PC-3 (cell line): ENCODE measurements at regions not wholly inside any gene's neighbourhood (a gene's known extent, or its start where the extent isn't known, plus 50 kb on each side); places are given as distances from the start of the nearest gene placed in this dataset.

Experiments used
- ATAC-seq: fragments of 200-7000 bp; cut with Tn5 transposase; 2 replicates; pipeline ENCODE4 v1.9.1; 2020; ENCODE audit warnings: mild to moderate bottlenecking, moderate library complexity
- BruUV-seq: library from RNA; stranded (reverse); fragments of 400-500 nt; replicated peaks from 2 replicates; lab custom pipeline; 2021; lab: Mats Ljungman, UMichigan
- CTCF ChIA-PET: fragments of 300-600 bp; sonication (Branson Sonifier 250); formaldehyde crosslinking; loops from one replicate; lab custom pipeline; 2022; ENCODE audit warnings: antibody characterized with exemption; lab: Charles Lee
- POLR2A ChIA-PET: fragments of 300-600 bp; sonication (Branson Sonifier 250); formaldehyde crosslinking; loops from one replicate; lab custom pipeline; 2022; ENCODE audit warnings: antibody characterized with exemption; ENCODE audit not compliant: unreplicated experiment; lab: Charles Lee
- DNase-seq: peaks from one replicate; pipeline ENCODE4 v3.0.0-alpha.2; 2015
- H2AFZ ChIP-seq: fragments of 300-600 bp; sonication (generic); 2 replicates; pipeline ENCODE4 v1.6.0; 2016; ENCODE audit warnings: antibody characterized with exemption, low read length
- H3F3A ChIP-seq: fragments of 300-600 bp; sonication (generic); one replicate; pipeline ENCODE4 v1.6.0; 2017; ENCODE audit warnings: antibody characterized with exemption, low read length, control low read depth, mild to moderate bottlenecking; ENCODE audit not compliant: unreplicated experiment
- H3K27ac ChIP-seq: fragments of 300-600 bp; sonication (generic); 2 replicates; pipeline ENCODE4 v1.5.1; 2016; ENCODE audit warnings: mild to moderate bottlenecking, low read length
- H3K27me3 ChIP-seq: fragments of 300-600 bp; sonication (generic); 2 replicates; pipeline ENCODE4 v1.6.1; 2016; ENCODE audit warnings: low read length, mixed read lengths
- H3K36me3 ChIP-seq: fragments of 300-600 bp; sonication (generic); 2 replicates; pipeline ENCODE4 v1.6.1; 2016; ENCODE audit warnings: low read depth, mixed run types, low read length, mixed read lengths
- H3K4me1 ChIP-seq: fragments of 300-600 bp; sonication (generic); 2 replicates; pipeline ENCODE4 v1.5.1; 2016; ENCODE audit warnings: low read length; ENCODE audit not compliant: insufficient read depth
- H3K4me2 ChIP-seq: fragments of 300-600 bp; sonication (generic); 2 replicates; pipeline ENCODE4 v1.6.0; 2016; ENCODE audit warnings: low read length
- H3K4me3 ChIP-seq: fragments of 300-600 bp; sonication (generic); 2 replicates; pipeline ENCODE4 v1.5.1; 2016; ENCODE audit warnings: mild to moderate bottlenecking, low read length, mixed read lengths
- H3K79me2 ChIP-seq: fragments of 300-600 bp; sonication (generic); 2 replicates; pipeline ENCODE4 v1.6.1; 2017; ENCODE audit warnings: low read length, mixed read lengths
- H3K9ac ChIP-seq: fragments of 300-600 bp; sonication (generic); 2 replicates; pipeline ENCODE4 v1.6.0; 2016; ENCODE audit warnings: mild to moderate bottlenecking, low read length
- H3K9me2 ChIP-seq: fragments of 300-600 bp; sonication (generic); replicated peaks from 2 replicates; pipeline ENCODE4 v1.6.1; 2016; ENCODE audit warnings: mixed run types, low read length, mixed read lengths
- H3K9me3 ChIP-seq: fragments of 300-600 bp; sonication (generic); 2 replicates; pipeline ENCODE4 v1.6.1; 2016; ENCODE audit warnings: low read length, mixed read lengths
- H4K20me1 ChIP-seq: fragments of 300-600 bp; sonication (generic); 2 replicates; pipeline ENCODE4 v1.6.1; 2016; ENCODE audit warnings: low read length, mixed read lengths
- EZH2 ChIP-seq: fragments of 300-600 bp; sonication (generic); IDR thresholded peaks from one replicate; pipeline ENCODE4 v1.6.1; 2017; ENCODE audit warnings: antibody characterized with exemption, mild to moderate bottlenecking, low read length; ENCODE audit not compliant: unreplicated experiment
- EZH2phosphoT487 ChIP-seq: fragments of 300-600 bp; sonication (generic); IDR thresholded peaks from 2 replicates; pipeline ENCODE4 v1.6.1; 2018; ENCODE audit warnings: mild to moderate bottlenecking, antibody characterized with exemption, low read length, borderline replicate concordance
- intact Hi-C: fragments of 100-400 bp; cut with micrococcal nuclease; formaldehyde crosslinking; loops from 2 replicates; pipeline ENCODE4 v1.9.0; 2023
- TF ChIP-seq, protein P1 (sequence below): fragments of 300-600 bp; sonication (generic); conservative IDR thresholded peaks from 2 replicates; pipeline ENCODE4 v1.5.1; 2017; ENCODE audit warnings: antibody characterized with exemption, low read depth, mild to moderate bottlenecking, low read length

DNA sequence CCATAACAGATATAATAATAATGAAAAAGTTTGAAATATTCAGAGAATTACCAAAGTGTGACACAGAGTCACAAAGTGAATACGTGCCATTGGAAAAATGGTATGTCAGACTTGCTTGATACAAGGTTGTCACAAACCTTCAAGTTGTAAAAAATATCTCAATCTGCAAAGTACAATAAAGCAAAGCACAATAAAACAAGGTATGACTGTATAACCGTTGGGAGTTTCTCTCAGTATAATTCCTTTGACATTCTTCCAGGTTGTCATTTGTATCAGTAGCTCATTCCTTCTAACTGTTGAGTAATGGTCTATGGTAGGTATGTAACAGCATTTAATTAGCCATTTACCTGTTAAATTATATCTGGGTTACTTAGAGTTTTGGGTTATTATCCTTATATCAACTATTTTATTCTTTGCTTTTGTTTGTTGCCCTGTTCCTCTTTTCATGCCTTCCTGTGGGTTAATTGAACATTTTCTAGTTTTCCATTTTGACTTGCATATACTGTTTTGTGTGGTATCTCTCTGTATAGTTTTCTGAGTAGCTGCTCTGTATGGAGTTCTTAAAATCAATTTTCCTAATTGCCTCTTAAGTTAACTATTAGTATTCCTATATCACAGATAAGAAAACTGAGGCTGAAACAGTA is 112.5 kb downstream of the SUCNR1 start:
- H3K9me2 ChIP-seq, result no peaks in the 10 kb centered on the region
- no peaks in the 10 kb centered on the region for H3K36me3 ChIP-seq
- H3K4me3 ChIP-seq, result no peak overlapping the region
- POLR2A ChIA-PET, result no interaction called here
- CTCF ChIA-PET, result no interaction called here
- no peaks in the 10 kb centered on the region for H3K27me3 ChIP-seq
- H2AFZ ChIP-seq, result no peak overlapping the region
- H3K79me2 ChIP-seq, result no peaks in the 10 kb centered on the region
- H3K4me2 ChIP-seq, result no peak overlapping the region
- H3K4me1 ChIP-seq, result no peaks in the 10 kb centered on the region
- no peaks in the 10 kb centered on the region for H3F3A ChIP-seq
- no TSS peak for BruUV-seq
- no peaks in the 10 kb centered on the region for H3K9me3 ChIP-seq
- no peak overlapping the region for H3K27ac ChIP-seq
- no peak overlapping the region for H3K9ac ChIP-seq
- no peak for ATAC-seq
- no peaks in the 10 kb centered on the region for H4K20me1 ChIP-seq
- intact Hi-C loops, result no loop called here
- DNase-seq, result no peak
- TF ChIP-seq EZH2phosphoT487, result no peak
- no peak for TF ChIP-seq EZH2
- TF ChIP-seq, protein P1, sequence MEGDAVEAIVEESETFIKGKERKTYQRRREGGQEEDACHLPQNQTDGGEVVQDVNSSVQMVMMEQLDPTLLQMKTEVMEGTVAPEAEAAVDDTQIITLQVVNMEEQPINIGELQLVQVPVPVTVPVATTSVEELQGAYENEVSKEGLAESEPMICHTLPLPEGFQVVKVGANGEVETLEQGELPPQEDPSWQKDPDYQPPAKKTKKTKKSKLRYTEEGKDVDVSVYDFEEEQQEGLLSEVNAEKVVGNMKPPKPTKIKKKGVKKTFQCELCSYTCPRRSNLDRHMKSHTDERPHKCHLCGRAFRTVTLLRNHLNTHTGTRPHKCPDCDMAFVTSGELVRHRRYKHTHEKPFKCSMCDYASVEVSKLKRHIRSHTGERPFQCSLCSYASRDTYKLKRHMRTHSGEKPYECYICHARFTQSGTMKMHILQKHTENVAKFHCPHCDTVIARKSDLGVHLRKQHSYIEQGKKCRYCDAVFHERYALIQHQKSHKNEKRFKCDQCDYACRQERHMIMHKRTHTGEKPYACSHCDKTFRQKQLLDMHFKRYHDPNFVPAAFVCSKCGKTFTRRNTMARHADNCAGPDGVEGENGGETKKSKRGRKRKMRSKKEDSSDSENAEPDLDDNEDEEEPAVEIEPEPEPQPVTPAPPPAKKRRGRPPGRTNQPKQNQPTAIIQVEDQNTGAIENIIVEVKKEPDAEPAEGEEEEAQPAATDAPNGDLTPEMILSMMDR, result no peak

DNA sequence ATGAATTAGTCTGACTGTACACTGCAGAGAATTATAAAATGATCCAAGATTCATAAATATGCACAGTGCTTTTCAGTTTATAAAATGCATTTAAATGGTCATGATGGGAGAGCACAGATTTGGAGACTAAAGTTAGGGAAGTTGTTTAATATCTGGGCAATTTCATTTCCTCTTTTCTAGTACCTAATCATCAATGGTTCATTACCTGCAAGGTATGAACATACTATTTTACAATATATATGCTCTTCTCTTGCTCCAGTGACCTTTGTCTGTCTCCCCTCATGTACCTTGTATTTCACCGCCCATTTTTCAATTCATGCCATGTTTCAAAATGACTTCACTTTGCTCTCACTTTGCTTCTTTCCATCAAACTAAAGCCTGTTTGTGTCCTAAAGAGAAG is 114.5 kb downstream of the SUCNR1 start:
- ChIA-PET CTCF (no interaction called here), POLR2A (no interaction called here)
- H2AFZ ChIP-seq, result no peak overlapping the region
- H4K20me1 ChIP-seq, result no peaks in the 10 kb centered on the region
- no TSS peak for BruUV-seq
- H3K27me3 ChIP-seq, result no peaks in the 10 kb centered on the region
- H3K9ac ChIP-seq, result no peak overlapping the region
- H3K4me3 ChIP-seq, result no peak overlapping the region
- DNase-seq, result no peak
- peaks cover under 1% of the 10 kb centered on the region; the same call in 1 of the 2 replicates for H3K9me2 ChIP-seq
- no peaks in the 10 kb centered on the region for H3K36me3 ChIP-seq
- TF ChIP-seq, protein P1, result no peak
- no peak for TF ChIP-seq EZH2phosphoT487
- TF ChIP-seq EZH2, result no peak
- no peak for ATAC-seq
- no peaks in the 10 kb centered on the region for H3K4me1 ChIP-seq
- no peak overlapping the region for H3K4me2 ChIP-seq
- no peaks in the 10 kb centered on the region for H3F3A ChIP-seq
- no peak overlapping the region for H3K27ac ChIP-seq
- no peaks in the 10 kb centered on the region for H3K9me3 ChIP-seq
- no peaks in the 10 kb centered on the region for H3K79me2 ChIP-seq
- intact Hi-C loops, result no loop called here

DNA sequence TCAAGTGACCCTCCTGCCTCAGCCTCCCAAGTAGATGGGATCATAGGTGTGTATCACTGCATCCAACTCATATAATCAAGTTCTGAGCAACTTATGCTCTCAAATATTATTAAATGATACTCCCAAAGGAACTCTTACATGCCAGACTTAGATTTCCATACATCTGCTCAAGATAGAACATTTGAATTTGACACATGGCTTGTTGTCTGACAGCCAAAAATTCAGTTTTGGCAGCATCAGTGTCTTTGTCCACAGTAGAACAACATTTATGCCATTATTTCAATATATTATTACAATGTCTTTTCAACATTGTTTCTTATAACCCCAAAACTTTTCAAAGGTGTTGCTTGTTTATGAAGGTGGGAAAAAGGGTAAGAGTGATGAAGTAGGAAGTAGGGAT is 116.2 kb downstream of the SUCNR1 start:
- Histone ChIP-seq H3F3A (no peaks in the 10 kb centered on the region), H2AFZ (no peak overlapping the region), H3K27me3 (no peaks in the 10 kb centered on the region), H3K79me2 (no peaks in the 10 kb centered on the region), H3K9ac (no peak overlapping the region), H3K36me3 (no peaks in the 10 kb centered on the region), H3K4me3 (no peak overlapping the region), H3K27ac (no peak overlapping the region), H3K4me1 (no peaks in the 10 kb centered on the region), H3K9me2 (peaks cover 4% of the 10 kb centered on the region; the same call in 1 of the 2 replicates), H4K20me1 (no peaks in the 10 kb centered on the region), H3K4me2 (no peak overlapping the region), H3K9me3 (no peaks in the 10 kb centered on the region)
- intact Hi-C loops, result no loop called here
- ATAC-seq (no peak), DNase-seq (no peak)
- TF ChIP-seq EZH2 (no peak), EZH2phosphoT487 (no peak)
- TF ChIP-seq, protein P1, result no peak
- POLR2A ChIA-PET, result no interaction called here
- CTCF ChIA-PET, result no interaction called here
- BruUV-seq, result no TSS peak
